HG03066 (cell line): ENCODE measurements at regions not wholly inside any gene's neighbourhood (a gene's known extent, or its start where the extent isn't known, plus 50 kb on each side); places are given as distances from the start of the nearest gene placed in this dataset.

Experiments
- ATAC-seq: cut with Tn5 transposase; IDR thresholded peaks from one replicate; pipeline ENCODE4 v1.9.1; 2021; ENCODE audit warnings: low read depth; ENCODE audit not compliant: unreplicated experiment

DNA sequence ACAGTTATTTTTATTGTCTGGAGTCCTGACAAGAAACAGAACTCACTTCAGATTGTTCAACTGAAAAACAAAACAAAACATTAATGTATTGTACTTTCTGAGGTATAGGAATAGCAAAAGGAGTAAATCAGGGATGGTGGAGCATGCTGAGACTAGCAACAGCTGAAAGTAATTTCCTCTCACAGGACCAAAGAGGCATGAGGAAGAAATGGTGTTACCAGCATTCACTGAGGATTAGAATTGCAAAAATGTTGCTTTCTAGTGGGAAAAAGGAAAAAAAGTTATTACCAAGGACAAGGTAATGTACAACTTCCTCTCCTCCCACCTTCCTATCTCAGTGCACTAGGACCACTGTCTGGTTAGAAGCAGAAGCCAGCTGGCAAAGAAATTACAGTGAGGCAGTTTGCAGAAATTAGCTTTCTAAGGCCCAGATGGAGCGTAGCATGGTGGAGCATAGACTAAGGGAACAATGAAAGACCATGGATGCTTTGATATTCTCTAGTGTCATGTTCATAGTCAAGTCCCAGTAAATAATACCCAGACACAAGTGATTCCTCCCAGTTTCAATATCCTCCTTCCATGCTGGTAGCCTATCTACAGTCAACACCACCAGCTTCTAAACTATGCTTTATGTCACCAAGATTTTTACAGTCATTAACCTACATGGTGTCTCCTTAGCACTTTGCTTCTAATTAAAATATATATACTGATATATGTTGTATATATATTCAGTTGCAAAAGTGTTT, 133.7 kb upstream of the DCN start:
- no peak for ATAC-seq

DNA sequence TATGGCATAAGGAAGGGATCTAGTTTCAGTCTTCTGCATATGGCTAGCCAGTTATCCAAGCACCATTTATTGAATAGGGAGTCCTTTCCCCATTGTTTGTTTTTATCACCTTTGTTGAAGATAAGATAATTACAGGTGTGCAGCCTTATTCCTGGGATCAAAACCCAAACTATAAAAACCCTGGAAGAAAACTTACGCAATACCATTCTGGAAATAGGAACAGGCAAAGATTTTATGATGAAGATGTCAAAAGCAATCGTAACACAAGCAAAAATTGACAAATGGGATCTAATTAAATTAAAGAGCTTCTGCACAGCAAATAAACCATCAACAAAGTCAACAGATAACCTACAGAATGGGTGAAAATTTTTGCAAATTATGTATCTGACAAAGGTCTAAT, 128.5 kb upstream of the DCN start:
- ATAC-seq, result no peak

DNA sequence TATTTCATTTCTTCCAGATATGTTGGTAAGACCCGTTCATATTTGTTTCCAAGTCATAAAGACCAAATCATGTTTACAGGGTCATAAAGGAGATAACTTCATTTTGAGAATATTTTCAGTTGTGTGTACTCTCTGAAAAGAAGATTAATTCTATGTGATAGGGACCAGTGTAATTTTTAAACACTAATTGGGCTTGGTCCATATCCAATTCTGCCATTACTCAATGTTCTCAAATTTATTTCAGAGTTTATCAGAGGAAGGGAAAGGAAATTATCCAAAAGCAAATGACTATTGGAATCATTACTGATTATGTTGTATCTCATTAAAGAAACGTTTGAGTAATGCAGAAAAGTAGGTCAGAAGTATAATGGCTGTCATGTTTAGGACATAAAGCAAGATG, 126.8 kb upstream of the DCN start:
- no peak for ATAC-seq

DNA sequence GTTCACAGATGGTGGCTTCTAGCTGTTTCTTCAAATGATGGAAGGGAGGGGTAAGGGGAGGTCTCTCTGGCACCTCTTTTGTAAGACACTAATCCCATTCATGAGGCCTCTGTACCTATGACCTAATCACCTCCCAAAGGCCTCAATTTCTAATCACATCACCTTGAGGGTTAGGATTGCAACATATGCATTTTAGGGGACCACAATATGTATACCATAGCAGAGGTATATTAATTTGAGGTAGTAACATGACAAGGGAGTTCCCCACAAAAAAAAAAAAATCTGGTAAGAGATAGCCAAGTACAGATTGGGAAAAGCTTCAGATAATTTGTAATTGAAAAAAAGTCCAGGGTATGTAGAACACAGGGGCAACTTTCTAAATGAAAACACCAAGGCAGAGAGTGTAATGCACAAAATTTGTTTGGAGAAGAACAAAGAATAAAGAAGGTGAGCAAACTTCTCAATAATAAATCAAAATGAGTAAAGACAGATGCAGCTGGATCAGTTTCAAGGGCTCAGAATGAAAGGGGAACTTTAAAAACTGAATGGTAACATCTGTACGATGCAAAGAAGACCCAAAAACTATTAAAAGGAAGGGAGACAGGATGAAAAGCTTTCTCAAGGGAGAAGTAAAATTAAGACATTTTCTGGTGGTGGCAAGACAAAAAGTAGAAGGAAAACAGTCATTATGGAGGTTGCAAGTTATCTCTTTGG, 125.5 kb upstream of the DCN start:
- ATAC-seq, result no peak

DNA sequence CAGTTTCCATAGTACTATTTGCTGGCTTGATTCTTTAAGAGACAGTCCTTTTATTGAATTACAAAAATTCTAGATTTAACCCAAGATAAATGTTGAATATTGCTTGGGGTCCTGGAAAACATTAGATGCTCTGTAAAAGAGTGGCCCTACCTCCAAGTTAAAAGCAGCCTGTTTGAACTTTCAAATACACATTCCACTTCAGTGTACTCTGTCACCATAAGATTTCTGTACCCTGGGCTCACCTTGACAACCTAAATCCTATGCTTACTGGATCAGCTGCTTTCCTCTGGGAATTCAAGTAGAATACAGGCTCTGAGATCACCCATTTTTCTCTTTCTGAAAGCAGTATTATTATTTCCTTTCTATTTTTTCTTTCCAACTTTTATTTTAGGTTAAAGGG, 107.7 kb upstream of the DCN start:
- ATAC-seq, result no peak

DNA sequence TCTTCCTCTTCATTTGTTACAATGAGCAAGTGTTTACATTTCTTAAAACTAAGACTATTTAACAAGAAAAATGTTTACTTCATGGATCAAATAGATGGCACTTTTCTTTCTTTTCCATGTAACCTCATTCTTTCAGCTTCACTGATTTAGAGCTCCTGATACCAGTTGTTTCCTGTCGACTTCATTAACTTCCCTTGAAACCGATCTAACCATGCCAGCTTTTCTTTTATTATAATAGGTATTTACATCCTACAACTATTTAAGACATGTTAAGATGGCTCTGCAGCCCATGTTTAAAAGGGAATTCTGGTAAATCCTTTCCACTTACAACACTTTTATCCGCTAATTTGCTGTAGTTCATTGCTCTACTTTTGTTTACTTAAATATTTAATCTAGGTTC, 107.3 kb upstream of the DCN start:
- ATAC-seq, result no peak

DNA sequence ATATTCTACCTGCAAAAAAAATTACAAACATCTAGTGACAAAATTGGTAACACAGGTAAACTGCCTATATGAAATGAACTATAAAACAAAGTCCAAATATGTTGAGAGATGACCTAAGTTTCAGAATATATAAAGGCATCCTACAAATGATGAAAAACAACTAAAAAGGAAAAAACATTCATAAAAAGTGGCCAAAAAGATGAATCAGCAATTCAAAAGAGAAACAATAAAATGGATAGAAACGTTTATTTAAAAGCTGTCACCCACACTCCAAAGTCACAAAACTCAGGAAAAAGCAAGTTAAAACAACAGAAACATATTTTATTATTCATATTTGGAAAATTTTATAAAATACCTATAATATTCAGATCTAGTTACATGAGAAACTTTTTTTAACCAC, 106.5 kb upstream of the DCN start:
- no peak for ATAC-seq

DNA sequence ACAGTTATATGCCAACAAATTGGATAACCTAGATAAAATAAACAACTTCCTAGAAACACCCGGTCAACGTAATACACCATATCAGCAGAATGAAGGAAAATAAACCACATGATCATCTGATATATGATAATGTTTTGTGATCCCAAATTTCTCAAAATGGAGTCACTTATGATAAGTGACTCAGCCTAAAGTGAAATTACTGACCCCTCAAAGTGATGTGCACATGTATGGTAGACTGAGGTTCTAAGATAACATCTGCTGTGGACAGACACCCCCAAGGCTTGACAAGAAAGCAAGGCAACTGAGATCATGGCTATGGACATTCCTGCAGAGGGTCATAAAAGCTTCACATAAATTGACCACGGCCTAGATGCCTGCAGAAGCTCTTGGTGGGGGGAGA, 105.1 kb upstream of the DCN start:
- ATAC-seq, result no peak

DNA sequence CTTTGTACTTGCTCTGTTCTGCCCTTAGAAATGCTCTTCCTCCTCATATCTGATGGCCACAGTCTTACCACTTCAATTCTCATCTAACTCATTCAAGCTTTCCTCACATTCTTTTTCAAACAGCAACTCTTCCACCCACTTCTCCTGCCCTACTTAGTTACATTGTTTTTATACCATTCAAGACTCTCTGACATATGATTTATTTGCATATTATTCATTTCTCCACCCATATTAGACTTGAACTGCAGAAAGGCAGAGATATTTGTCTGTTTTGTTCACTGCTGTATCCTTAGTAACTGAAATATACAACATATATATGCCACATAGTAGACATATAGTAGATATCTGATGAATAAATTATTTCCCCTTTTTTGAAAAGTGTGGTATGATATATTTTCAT, 95.5 kb upstream of the DCN start:
- ATAC-seq, result no peak

DNA sequence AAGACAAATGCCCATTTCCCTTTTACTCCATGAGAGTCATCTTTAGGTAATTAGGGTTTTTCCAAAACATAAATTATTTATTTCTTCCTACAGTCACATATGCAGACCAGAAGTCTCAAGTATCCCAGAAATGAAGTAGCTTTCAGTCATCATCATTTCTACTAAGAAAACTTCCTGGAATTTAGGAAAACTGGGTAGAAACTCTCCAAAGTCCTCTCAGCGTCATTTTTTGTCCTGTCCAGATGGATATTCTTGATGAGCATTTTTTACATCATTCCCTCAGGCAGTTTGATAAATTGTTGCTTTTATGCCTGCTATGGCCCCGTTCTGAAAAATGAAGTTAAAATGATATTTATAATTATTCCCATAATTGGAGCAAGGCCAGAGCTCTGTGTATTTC, 93.9 kb upstream of the DCN start:
- no peak for ATAC-seq

DNA sequence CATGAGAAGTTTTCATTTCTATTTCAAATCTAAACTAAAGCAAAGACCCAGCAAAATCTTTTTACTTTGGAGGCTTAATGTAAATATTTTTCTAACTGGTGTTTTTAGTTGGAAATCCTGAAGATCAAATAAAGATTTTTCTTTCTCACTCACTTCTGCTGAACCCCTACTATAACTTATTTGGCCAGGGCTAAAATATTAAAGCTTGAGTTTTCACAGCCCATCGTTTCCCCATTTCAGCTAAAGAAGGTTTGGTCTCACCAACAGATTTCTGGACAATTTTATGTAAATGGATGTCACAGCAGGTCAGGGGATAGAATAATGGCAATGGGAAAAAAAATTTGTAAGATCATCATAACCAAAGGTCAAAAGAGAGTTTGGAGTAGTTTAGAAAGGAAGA, 92.7 kb upstream of the DCN start:
- ATAC-seq, result no peak

DNA sequence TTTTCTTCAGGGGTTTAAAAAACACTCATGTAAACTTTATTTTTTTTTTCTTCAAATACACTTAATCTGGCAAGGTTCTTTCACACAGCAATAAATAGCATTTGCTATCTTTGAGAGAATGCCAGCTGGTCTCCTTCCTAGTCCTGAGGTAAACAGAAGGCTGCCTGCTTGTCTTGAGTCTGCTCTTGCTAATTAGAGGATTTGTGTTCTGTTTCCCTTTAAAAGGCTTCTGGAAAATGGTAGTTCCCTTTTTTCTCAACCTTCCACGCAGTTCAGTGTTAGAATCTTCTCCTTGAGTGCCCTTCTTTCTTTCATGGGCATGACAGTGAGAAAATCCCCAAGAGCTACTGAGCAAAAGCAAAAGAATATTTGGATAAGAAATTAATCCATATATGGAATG, 92.3 kb upstream of the DCN start:
- no peak for ATAC-seq

DNA sequence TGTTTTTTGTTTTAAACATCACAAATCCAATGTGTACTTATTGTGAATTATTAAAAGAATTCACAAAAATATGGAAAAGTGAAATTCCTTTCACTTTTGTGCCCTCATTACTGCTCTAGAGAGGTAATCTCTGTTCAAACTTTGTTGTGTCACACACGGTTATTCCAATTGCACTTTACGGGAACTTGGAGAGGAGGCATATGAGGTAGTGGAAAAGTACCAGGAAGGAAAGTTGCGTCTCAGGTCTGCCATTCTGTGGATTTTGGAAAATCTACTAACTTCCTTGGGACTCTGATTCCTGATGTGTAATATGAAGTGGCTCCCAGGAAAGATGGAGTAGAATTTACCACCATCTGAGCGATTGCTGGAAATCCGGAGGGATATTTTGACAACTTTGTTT, 90.9 kb upstream of the DCN start:
- no peak for ATAC-seq

DNA sequence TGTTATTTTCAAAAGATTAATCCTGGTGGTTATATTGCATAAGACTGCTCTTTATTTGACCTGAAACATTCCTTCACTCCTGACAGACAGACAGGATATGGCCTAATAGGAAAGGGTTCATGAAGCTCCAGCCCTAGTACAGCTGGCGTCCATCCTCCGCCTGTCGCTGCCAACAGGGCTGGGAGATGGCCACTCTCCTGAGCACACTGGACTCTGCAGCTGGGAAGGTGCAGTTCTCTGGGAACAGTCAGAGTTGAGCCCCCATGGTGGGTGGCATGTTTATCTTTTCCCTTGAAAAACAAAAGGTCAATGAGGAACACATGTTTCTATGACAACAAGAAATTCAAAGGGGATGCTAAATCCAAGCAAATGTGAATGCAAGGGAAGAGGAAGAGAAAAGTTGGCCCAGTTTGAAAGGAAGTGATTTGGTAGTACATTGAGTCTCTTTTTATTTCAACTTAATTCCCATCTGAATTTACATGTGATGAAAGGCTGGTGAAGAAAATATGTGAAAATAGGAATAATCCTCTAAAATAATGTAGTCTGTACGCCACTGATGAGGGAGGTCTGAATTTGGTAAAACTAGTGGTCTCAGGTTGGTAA, 89.9 kb upstream of the DCN start:
- no peak for ATAC-seq

DNA sequence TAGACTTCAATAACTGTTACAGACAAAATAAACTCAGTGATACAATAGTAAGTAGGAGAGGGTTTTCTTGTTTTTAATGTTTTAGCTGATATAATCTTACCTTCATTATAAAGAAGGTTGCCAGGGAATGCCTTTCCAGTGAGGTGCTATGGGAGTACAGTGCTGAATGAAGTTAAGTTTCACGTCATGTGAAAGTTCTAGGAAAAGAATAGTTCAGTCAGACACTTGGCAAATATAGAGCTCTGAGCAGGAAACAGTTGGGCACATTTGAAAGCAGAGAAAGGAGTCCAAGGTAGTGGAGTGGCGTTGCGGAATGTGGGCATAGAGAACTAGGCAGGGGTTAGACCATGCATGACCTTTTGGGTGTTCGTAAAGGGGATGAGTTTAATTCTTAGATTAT, 88.6 kb upstream of the DCN start:
- no peak for ATAC-seq

DNA sequence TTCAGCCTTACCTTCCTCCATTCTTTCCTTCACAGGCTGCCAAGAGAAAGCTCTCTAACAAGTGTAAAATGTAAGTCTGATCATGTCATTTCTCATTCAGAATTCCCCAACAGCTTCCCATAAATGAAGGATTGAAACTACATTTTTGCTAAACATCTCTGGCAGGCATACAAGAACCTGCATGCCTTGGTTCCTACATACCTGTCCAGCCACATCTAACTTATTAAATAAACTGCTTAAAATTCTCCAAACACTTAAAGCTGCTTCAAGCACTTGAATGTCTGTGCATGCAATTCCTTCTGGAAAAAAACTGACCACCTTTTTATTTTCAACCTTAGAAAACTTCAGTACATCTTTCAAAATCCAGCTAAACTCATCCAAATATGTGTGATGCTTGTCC, 84.4 kb upstream of the DCN start:
- no peak for ATAC-seq

DNA sequence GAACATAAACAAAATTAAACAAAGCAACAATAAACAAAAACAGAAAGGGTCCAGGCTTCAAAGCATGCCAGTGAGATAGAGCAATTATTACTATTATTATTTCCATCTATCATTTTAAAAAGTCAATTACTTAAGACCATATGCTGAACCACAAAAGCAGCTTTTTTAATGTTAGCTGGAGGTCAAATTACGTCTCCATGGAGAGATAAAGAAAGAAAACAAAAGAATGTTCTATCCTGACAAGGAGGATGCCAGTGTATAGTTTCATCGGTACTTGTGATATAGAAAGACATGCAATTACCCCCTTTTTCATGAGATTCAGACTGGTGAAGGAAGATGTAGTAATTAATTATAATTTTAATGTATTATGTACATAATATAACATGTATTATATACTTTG, 81.6 kb upstream of the DCN start:
- ATAC-seq, result no peak

DNA sequence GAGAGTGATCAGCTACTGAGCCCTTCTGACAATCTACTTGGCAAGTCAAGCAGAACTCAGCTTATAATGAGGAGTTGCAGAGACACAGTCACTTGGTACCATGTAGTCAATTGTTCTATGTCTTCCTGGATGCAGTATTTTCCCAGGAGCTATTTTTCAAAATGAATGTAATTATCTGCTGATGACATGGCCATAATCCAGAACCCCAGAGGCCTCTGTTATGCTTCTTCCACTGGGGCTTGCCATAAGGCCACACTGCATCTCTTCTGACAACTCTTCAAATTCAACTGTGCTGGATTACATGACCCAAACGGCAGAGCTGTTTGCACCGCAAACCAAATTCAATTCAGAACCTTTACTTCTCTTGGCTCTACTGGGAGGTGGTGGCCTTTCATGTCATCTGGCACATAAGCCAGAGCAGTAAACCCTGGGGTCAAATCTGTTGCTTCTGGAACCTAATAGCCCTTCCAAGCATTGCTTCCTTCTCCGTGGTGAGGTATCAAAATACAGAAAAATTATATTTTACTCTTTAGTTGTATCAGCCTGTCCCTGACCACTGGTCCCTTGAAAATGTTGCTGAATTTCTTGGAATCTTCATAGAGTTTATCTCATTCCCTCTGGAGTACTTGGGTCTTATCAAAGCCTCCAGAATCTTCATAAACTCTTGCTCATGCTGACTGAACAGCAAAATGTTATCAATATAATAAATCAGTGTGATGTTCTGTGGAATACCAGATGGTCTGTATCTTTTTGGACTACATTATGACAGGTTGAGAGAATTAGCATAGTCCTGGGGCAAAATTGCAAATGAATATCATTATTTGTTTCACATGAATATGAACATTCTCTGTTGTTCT, 79.4 kb upstream of the DCN start:
- no peak for ATAC-seq

DNA sequence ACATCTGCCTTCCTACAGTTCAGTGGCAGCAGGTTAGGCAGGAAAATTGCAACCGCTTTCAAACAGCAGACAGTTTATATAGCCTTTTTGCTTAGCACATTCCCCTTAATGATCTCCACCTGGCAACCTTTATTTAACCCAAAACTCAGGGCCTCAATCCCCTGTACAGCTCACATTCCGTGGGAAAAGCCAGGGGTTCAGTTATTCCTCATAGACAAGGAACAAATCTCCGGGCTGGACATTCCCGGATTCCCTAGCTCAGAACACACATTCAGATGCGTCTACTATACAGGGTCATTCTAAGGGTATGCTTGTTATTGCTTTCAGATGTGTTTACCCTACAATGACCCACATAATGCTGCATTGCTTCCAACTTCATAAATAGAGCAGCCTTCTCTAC, 73.8 kb upstream of the DCN start:
- no peak for ATAC-seq

DNA sequence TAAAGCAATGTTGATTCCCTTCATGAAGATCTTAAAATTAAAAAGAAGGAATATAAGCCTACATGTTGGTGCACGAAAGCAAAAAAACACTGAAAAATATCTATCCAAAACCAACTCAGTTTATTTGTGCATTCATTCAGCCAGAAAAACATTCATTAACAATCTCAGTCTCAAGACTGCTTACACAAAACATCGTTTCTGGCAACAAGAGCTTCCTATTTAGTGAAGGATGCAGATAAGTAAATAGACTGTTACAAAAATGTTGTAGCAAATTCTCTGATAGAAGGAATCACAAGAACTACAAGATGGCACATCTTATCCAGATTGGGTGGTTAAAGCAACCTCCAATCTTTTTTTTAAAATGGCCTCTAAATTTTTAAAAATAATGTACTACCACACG, 69.7 kb upstream of the DCN start:
- ATAC-seq, result no peak

DNA sequence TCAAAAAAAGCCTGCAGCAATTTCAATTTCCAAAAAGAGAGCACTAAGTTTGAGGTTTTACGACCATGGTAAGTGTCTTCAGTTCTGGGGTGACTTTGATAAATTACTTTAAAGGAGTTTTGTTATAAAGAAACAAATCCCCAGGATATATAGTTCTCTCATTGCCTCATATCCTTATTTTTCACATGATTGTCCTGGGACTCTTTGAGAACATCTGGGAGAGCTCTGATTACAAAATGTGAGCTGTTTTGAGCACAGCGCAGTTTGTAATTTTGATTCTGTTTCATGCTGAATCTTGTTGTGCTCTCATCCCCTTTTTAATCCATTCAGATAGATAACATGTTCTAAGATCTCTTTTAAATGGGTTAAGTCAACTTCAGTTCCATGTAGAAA, 67.7 kb upstream of the DCN start:
- ATAC-seq, result no peak
